Adrenal gland (tissue), 5 donors: ENCODE measurements at regions not wholly inside any gene's neighbourhood (a gene's known extent, or its start where the extent isn't known, plus 50 kb on each side); places are given as distances from the start of the nearest gene placed in this dataset.

Experiments used
- POLR2A ChIP-seq, 2 donors: fragments of 450-650 bp; IDR thresholded peaks; one replicate each; pipeline ENCODE4 v1.6.1; 2017; ENCODE audit warnings: antibody characterized with exemption in 2 of 2, mild to moderate bottlenecking in 2 of 2, moderate library complexity in 1 of 2
- TF ChIP-seq, protein P1 (sequence below), 6 experiments: fragments of 450-650 bp in 4 of 6; fragments of 200-600 bp in 2 of 6; sonication (generic) in 1 of 6; IDR thresholded peaks; 1 replicate in 5 of 6; 2 replicates in 1 of 6; pipeline versions ENCODE4 v1.5.1 to v1.8.0; 2016 to 2021; ENCODE audit warnings: antibody characterized with exemption in 6 of 6, mild to moderate bottlenecking in 2 of 6, moderate library complexity in 1 of 6
- donor health status: DM: no; HTN: no; CAD: no.

DNA sequence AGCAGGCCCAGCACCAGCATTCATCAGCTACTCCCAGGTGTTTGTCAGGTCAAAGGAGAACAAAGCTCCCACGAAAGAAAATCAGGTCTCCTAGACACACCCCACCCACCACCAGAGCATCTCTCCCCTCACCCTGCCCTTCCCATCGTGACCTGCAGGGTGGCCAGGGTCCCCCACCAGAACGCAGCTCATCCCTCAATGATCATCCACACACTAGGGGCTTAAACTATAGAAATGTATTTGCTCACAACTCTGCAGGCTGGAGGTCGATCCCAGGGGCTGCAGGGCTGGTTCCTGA lies 97.4 kb downstream of the RIPK4 start:
- no peak for TF ChIP-seq POLR2A (IDR thresholded peaks at IDR 0.05)
- TF ChIP-seq, protein P1, sequence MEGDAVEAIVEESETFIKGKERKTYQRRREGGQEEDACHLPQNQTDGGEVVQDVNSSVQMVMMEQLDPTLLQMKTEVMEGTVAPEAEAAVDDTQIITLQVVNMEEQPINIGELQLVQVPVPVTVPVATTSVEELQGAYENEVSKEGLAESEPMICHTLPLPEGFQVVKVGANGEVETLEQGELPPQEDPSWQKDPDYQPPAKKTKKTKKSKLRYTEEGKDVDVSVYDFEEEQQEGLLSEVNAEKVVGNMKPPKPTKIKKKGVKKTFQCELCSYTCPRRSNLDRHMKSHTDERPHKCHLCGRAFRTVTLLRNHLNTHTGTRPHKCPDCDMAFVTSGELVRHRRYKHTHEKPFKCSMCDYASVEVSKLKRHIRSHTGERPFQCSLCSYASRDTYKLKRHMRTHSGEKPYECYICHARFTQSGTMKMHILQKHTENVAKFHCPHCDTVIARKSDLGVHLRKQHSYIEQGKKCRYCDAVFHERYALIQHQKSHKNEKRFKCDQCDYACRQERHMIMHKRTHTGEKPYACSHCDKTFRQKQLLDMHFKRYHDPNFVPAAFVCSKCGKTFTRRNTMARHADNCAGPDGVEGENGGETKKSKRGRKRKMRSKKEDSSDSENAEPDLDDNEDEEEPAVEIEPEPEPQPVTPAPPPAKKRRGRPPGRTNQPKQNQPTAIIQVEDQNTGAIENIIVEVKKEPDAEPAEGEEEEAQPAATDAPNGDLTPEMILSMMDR (IDR thresholded peaks at IDR 0.05), result no peak
